Endothelial cell of umbilical vein (primary cell): ENCODE measurements at regions not wholly inside any gene's neighbourhood (a gene's known extent, or its start where the extent isn't known, plus 50 kb on each side); places are given as distances from the start of the nearest gene placed in this dataset.

Experiments used
- BruUV-seq: library from RNA; stranded (reverse); fragments of 400-500 nt; replicated peaks from 2 replicates; lab custom pipeline; 2021; lab: Mats Ljungman, UMichigan
- CTCF ChIA-PET: fragments of 300-600, 350-600 bp; sonication (Branson Sonifier 250); formaldehyde crosslinking; loops from one replicate; lab custom pipeline; 2021; ENCODE audit warnings: antibody characterized with exemption, inconsistent platforms; lab: Charles Lee
- POLR2A ChIA-PET: fragments of 300-600, 350-600 bp; sonication (Branson Sonifier 250); formaldehyde crosslinking; loops from one replicate; lab custom pipeline; 2021; ENCODE audit warnings: antibody characterized with exemption, inconsistent platforms; lab: Charles Lee
- DNase-seq: peaks from one replicate; pipeline ENCODE4 v3.0.0-alpha.2; 2011; ENCODE audit warnings: low read depth, low spot score
- FAIRE-seq: peaks from 2 replicates; lab custom pipeline; 2011; peaks lifted over from hg19 to GRCh38; lab: Jason Lieb, UNC
- H2AFZ ChIP-seq: 2 replicates; pipeline ENCODE4 v1.6.0; 2012; ENCODE audit warnings: low read depth, low read length, control low read depth, inconsistent platforms
- H3K27ac ChIP-seq: 2 replicates; pipeline ENCODE4 v1.5.1; 2011; ENCODE audit warnings: low read depth, mild to moderate bottlenecking, control low read depth, low read length, moderate library complexity; ENCODE audit not compliant: insufficient read depth
- H3K27me3 ChIP-seq, 2 experiments: 2 replicates each; pipeline versions ENCODE4 v1.6.0 to v1.6.1; 2011; ENCODE audit warnings: low read length in 2 of 2, mixed read lengths in 1 of 2; ENCODE audit not compliant: control insufficient read depth in 2 of 2, insufficient read depth in 2 of 2
- H3K36me3 ChIP-seq, 2 experiments: 2 replicates in 1 of 2; 3 replicates in 1 of 2; pipeline ENCODE4 v1.5.1; 2011; ENCODE audit warnings: low read length in 2 of 2, mild to moderate bottlenecking in 1 of 2, moderate library complexity in 1 of 2; ENCODE audit not compliant: control insufficient read depth in 2 of 2, insufficient read depth in 2 of 2; ENCODE audit errors: extremely low read depth in 1 of 2
- H3K4me1 ChIP-seq: 3 replicates; pipeline ENCODE4 v1.5.1; 2011; ENCODE audit warnings: mild to moderate bottlenecking, low read length; ENCODE audit not compliant: control insufficient read depth, insufficient read depth; ENCODE audit errors: extremely low read depth
- H3K4me2 ChIP-seq: 2 replicates; pipeline ENCODE4 v1.6.1; 2011; ENCODE audit warnings: low read length, control low read depth, mixed read lengths; ENCODE audit not compliant: insufficient read depth
- H3K4me3 ChIP-seq, 3 experiments: fragments of 200-600 bp in 1 of 3; sonication (generic), shearing (Covaris generic) in 1 of 3; replicated peaks in 1 of 3; 2 replicates each; pipeline ENCODE4 v1.5.1; 2011 to 2016; ENCODE audit warnings: control low read depth in 3 of 3, low read length in 3 of 3, mild to moderate bottlenecking in 2 of 3, inconsistent platforms in 1 of 3, low read depth in 1 of 3, moderate library complexity in 1 of 3; ENCODE audit not compliant: insufficient read depth in 1 of 3
- H3K79me2 ChIP-seq: 2 replicates; pipeline ENCODE4 v1.6.0; 2012; ENCODE audit warnings: low read length, inconsistent platforms; ENCODE audit not compliant: control insufficient read depth, insufficient read depth
- H3K9ac ChIP-seq: replicated peaks from 2 replicates; pipeline ENCODE3; 2011; ENCODE audit warnings: low read length, control low read depth; ENCODE audit not compliant: insufficient read depth; ENCODE audit errors: extremely low read depth
- H3K9me1 ChIP-seq: replicated peaks from 3 replicates; pipeline ENCODE4 v1.6.0; 2011; ENCODE audit warnings: mild to moderate bottlenecking, low read length; ENCODE audit not compliant: control insufficient read depth, insufficient read depth; ENCODE audit errors: extremely low read depth
- H3K9me3 ChIP-seq: replicated peaks from 2 replicates; pipeline ENCODE4 v1.5.1; 2012; ENCODE audit warnings: low read length, inconsistent platforms; ENCODE audit not compliant: control insufficient read depth, insufficient read depth
- H4K20me1 ChIP-seq: replicated peaks from 2 replicates; pipeline ENCODE3; 2011; ENCODE audit warnings: mild to moderate bottlenecking, low read length; ENCODE audit not compliant: control insufficient read depth, insufficient read depth; ENCODE audit errors: extremely low read depth
- CTCF ChIP-seq, 2 donors: IDR thresholded peaks; 1 replicate in 1 of 2; 2 replicates in 1 of 2; pipeline ENCODE4 v1.5.1; 2011; ENCODE audit warnings: low read length in 2 of 2, mild to moderate bottlenecking in 2 of 2, moderate library complexity in 2 of 2, control low read depth in 1 of 2, inconsistent platforms in 1 of 2, low read depth in 1 of 2; ENCODE audit not compliant: insufficient read depth in 1 of 2; ENCODE audit errors: extremely low read depth in 1 of 2
- EZH2 ChIP-seq: IDR thresholded peaks from 2 replicates; pipeline ENCODE4 v1.6.1; 2012; ENCODE audit warnings: borderline replicate concordance, low read depth, mild to moderate bottlenecking, moderate library complexity, low read length, inconsistent platforms; ENCODE audit not compliant: severe bottlenecking
- FOS ChIP-seq: IDR thresholded peaks from 2 replicates; pipeline ENCODE4 v1.6.1; 2011; ENCODE audit warnings: mild to moderate bottlenecking, low read length, moderate library complexity, borderline replicate concordance; ENCODE audit not compliant: insufficient read depth
- GATA2 ChIP-seq: IDR thresholded peaks from 2 replicates; pipeline ENCODE4 v1.7.0; 2011; ENCODE audit warnings: low read depth, mild to moderate bottlenecking, moderate library complexity, mixed read lengths, low read length; ENCODE audit not compliant: insufficient read length, insufficient read depth
- JUN ChIP-seq: IDR thresholded peaks from 2 replicates; pipeline ENCODE4 v1.6.1; 2011; ENCODE audit warnings: borderline replicate concordance, low read depth; ENCODE audit not compliant: insufficient read length, insufficient read depth
- MAX ChIP-seq: IDR thresholded peaks from 2 replicates; pipeline ENCODE4 v1.6.1; 2011; ENCODE audit not compliant: insufficient read depth, insufficient read length
- MYC ChIP-seq: IDR thresholded peaks from one replicate; pipeline ENCODE4 v1.6.1; 2011; ENCODE audit warnings: mild to moderate bottlenecking, low read depth, low read length
- POLR2A ChIP-seq: IDR thresholded peaks from 2 replicates; pipeline ENCODE4 v1.6.1; 2012; ENCODE audit warnings: low read depth, mild to moderate bottlenecking, control low read depth, low read length
- POLR2AphosphoS5 ChIP-seq: IDR thresholded peaks from 2 replicates; pipeline ENCODE4 v1.6.1; 2012; ENCODE audit warnings: low read depth, mild to moderate bottlenecking, control low read depth, low read length, moderate library complexity; ENCODE audit not compliant: insufficient read depth
- dilution Hi-C: fragments of 300-500 bp; cut with MboI; formaldehyde crosslinking; loops from one replicate; pipeline ENCODE4 v1.15.0; 2019; ENCODE audit warnings: low sequenced_read_pairs; ENCODE audit not compliant: extremely low pct_ligation_motif_present
- intact Hi-C: fragments of 100-400 bp; cut with micrococcal nuclease; formaldehyde crosslinking; loops from one replicate; pipeline ENCODE4 v1.10.0; 2022

GRCh38 chr12:107840186-107840585, 65.7 kb downstream of the ASCL4 start:
- Histone ChIP-seq H4K20me1 (no peaks in the 10 kb centered on the region), H3K9ac (no peak overlapping the region), H3K4me2 (no peak overlapping the region), H3K9me1 (no peaks in the 10 kb centered on the region), H3K4me3 (no peak overlapping the region), H3K4me1 (no peaks in the 10 kb centered on the region), H3K36me3 (no peaks in the 10 kb centered on the region), H2AFZ (no peak overlapping the region), H3K27ac (no peak overlapping the region), H3K79me2 (no peaks in the 10 kb centered on the region), H3K9me3 (no peaks in the 10 kb centered on the region), H3K27me3 (peaks cover 13 to 39% of the 10 kb centered on the region in 2 experiments)
- BruUV-seq = no TSS peak
- CTCF ChIA-PET = interaction anchor here (1.3 kb wide), 1 partner anchor 45 kb away, joined by 3 read pairs; no protein-coding TSS in a partner anchor
- no peak for DNase-seq
- no peak for TF ChIP-seq MAX
- no peak for TF ChIP-seq JUN
- TF ChIP-seq POLR2A = no peak
- no peak for TF ChIP-seq CTCF (IDR thresholded peaks at IDR 0.05; ENCODE audit: extremely low read depth in 1 of 2, insufficient read depth in 1 of 2, low read depth in 1 of 2, low read length in 2 of 2)
- no peak for TF ChIP-seq MYC
- no peak for TF ChIP-seq GATA2
- no peak for TF ChIP-seq POLR2AphosphoS5
- TF ChIP-seq EZH2 = no peak
- TF ChIP-seq FOS = no peak
- POLR2A ChIA-PET = no interaction called here
- no peak for FAIRE-seq
- dilution Hi-C loops (no loop called here), intact Hi-C loops (no loop called here)
